HepG2 (cell line): ENCODE measurements at regions not wholly inside any gene's neighbourhood (a gene's known extent, or its start where the extent isn't known, plus 50 kb on each side); places are given as distances from the start of the nearest gene placed in this dataset.

ENCODE experiments used
- ATM ChIP-seq: fragments of 450-650 bp; IDR thresholded peaks from 2 replicates; pipeline ENCODE4 v1.7.1; 2017; ENCODE audit warnings: mild to moderate bottlenecking, borderline replicate concordance
- BCL6 ChIP-seq: IDR thresholded peaks from 2 replicates; pipeline ENCODE4 v1.6.1; 2016; ENCODE audit warnings: missing genetic modification reagents, missing compliant biosample characterization
- CHCHD3 ChIP-seq: sonication (generic); formaldehyde crosslinking; IDR thresholded peaks from 2 replicates; pipeline ENCODE4 v1.8.0; 2022; ENCODE audit warnings: mild to moderate bottlenecking, missing genetic modification reagents, moderate library complexity
- FOXA3 ChIP-seq: IDR thresholded peaks from 2 replicates; pipeline ENCODE4 v1.6.1; 2016; ENCODE audit warnings: missing genetic modification reagents, missing compliant biosample characterization
- FOXO1 ChIP-seq: sonication (generic); formaldehyde crosslinking; IDR thresholded peaks from 2 replicates; pipeline ENCODE4 v1.4.0; 2020; ENCODE audit warnings: missing genetic modification reagents
- MAFK ChIP-seq, 2 experiments: IDR thresholded peaks in 1 of 2; conservative IDR thresholded peaks in 1 of 2; 2 replicates each; pipeline ENCODE4 v1.6.1; 2011; ENCODE audit warnings: improper control_type of control experiment in 2 of 2, low read length in 2 of 2
- MED1 ChIP-seq: sonication (generic); formaldehyde crosslinking; IDR thresholded peaks from 2 replicates; pipeline ENCODE4 v1.4.0; 2020; ENCODE audit warnings: missing genetic modification reagents
- MEF2D ChIP-seq: sonication (generic); formaldehyde crosslinking; IDR thresholded peaks from 2 replicates; pipeline ENCODE4 v1.5.1; 2020; ENCODE audit warnings: mild to moderate bottlenecking, missing genetic modification reagents
- NFYB ChIP-seq: sonication (generic); formaldehyde crosslinking; IDR thresholded peaks from 2 replicates; pipeline ENCODE4 v1.4.0; 2020; ENCODE audit warnings: missing genetic modification reagents
- REXO4 ChIP-seq: sonication (generic); formaldehyde crosslinking; IDR thresholded peaks from 2 replicates; pipeline ENCODE4 v1.8.0; 2022; ENCODE audit warnings: missing genetic modification reagents, mild to moderate bottlenecking, borderline replicate concordance
- RXRB ChIP-seq: IDR thresholded peaks from 2 replicates; pipeline ENCODE4 v1.6.1; 2016; ENCODE audit warnings: borderline replicate concordance, missing genetic modification reagents, missing compliant biosample characterization
- SIX4 ChIP-seq: sonication (generic); formaldehyde crosslinking; IDR thresholded peaks from 2 replicates; pipeline ENCODE4 v1.4.0; 2020; ENCODE audit warnings: missing genetic modification reagents
- SOX5 ChIP-seq: IDR thresholded peaks from 2 replicates; pipeline ENCODE4 v1.6.1; 2016; ENCODE audit warnings: borderline replicate concordance
- TBL1XR1 ChIP-seq: fragments of 150-350 bp; IDR thresholded peaks from 2 replicates; pipeline ENCODE4 v1.6.1; 2014; ENCODE audit warnings: borderline replicate concordance, low read length; ENCODE audit not compliant: partially characterized antibody
- TBX3 ChIP-seq: fragments of 450-650 bp; IDR thresholded peaks from 2 replicates; pipeline ENCODE4 v1.6.1; 2017; ENCODE audit warnings: antibody characterized with exemption, mild to moderate bottlenecking, inconsistent platforms, borderline replicate concordance
- ZKSCAN5 ChIP-seq: sonication (generic); formaldehyde crosslinking; IDR thresholded peaks from 2 replicates; pipeline ENCODE4 v1.5.1; 2020; ENCODE audit warnings: mild to moderate bottlenecking, missing genetic modification reagents
- TF ChIP-seq, protein P1 (sequence below): IDR thresholded peaks from 2 replicates; pipeline ENCODE4 v1.6.1; 2016; ENCODE audit warnings: low read depth, missing genetic modification reagents, missing compliant biosample characterization
- TF ChIP-seq, protein P2 (sequence below): IDR thresholded peaks from 2 replicates; pipeline ENCODE4 v1.4.0; 2020; ENCODE audit warnings: mild to moderate bottlenecking, missing genetic modification reagents
- TF ChIP-seq, protein P3 (sequence below): IDR thresholded peaks from 2 replicates; pipeline ENCODE4 v1.6.1; 2016; ENCODE audit warnings: mild to moderate bottlenecking

DNA sequence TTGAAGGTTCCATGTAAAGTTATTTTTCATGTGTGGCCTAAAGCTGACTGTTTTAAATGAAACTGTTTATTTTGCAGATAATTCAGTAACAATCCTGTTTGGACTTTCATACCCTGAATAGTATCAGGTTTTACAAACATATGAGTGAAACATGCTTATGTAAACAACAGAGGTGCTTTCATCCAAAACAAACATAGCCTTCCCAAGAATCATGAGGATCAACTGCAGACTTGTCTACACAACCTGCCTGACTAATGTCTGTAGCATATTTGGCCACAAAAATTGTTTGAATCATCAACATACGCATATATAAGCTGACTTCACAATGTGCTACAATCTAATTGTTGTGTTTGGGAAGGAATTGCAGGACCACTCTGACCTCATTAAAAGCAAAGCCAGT, 190.4 kb downstream of the DIPK2A start (continued):
- peak; percentile 54; the same call in 1 of the 2 replicates for TF ChIP-seq RXRB (CRISPR knock-in tag)
- peak; percentile 64 for TF ChIP-seq MEF2D
- TF ChIP-seq FOXA3 (CRISPR knock-in tag): peak; percentile 99
- TF ChIP-seq SIX4: peak; percentile 68; the same call in 1 of the 2 replicates
- peak; percentile 69 for TF ChIP-seq TBL1XR1
- TF ChIP-seq FOXO1 (CRISPR knock-in tag): peak; percentile 75; the same call in 1 of the 2 replicates
- 0 out of 4 replicates have a peak, but pooled peaks of 1 of the 2 experiments have one; percentile 3 for TF ChIP-seq MAFK (conservative IDR thresholded peaks at IDR 0.05 in 1 of 2, IDR thresholded peaks at IDR 0.05 in 1 of 2; ENCODE audit: low read length in 2 of 2)
- no peak for TF ChIP-seq CHCHD3
- TF ChIP-seq ZKSCAN5 (CRISPR knock-in tag): no peak
- TF ChIP-seq, protein P1, sequence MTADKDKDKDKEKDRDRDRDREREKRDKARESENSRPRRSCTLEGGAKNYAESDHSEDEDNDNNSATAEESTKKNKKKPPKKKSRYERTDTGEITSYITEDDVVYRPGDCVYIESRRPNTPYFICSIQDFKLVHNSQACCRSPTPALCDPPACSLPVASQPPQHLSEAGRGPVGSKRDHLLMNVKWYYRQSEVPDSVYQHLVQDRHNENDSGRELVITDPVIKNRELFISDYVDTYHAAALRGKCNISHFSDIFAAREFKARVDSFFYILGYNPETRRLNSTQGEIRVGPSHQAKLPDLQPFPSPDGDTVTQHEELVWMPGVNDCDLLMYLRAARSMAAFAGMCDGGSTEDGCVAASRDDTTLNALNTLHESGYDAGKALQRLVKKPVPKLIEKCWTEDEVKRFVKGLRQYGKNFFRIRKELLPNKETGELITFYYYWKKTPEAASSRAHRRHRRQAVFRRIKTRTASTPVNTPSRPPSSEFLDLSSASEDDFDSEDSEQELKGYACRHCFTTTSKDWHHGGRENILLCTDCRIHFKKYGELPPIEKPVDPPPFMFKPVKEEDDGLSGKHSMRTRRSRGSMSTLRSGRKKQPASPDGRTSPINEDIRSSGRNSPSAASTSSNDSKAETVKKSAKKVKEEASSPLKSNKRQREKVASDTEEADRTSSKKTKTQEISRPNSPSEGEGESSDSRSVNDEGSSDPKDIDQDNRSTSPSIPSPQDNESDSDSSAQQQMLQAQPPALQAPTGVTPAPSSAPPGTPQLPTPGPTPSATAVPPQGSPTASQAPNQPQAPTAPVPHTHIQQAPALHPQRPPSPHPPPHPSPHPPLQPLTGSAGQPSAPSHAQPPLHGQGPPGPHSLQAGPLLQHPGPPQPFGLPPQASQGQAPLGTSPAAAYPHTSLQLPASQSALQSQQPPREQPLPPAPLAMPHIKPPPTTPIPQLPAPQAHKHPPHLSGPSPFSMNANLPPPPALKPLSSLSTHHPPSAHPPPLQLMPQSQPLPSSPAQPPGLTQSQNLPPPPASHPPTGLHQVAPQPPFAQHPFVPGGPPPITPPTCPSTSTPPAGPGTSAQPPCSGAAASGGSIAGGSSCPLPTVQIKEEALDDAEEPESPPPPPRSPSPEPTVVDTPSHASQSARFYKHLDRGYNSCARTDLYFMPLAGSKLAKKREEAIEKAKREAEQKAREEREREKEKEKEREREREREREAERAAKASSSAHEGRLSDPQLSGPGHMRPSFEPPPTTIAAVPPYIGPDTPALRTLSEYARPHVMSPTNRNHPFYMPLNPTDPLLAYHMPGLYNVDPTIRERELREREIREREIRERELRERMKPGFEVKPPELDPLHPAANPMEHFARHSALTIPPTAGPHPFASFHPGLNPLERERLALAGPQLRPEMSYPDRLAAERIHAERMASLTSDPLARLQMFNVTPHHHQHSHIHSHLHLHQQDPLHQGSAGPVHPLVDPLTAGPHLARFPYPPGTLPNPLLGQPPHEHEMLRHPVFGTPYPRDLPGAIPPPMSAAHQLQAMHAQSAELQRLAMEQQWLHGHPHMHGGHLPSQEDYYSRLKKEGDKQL (CRISPR knock-in tag): peak; percentile 66; the same call in 1 of the 2 replicates
- peak; percentile 91 for TF ChIP-seq TBX3
- TF ChIP-seq, protein P2, sequence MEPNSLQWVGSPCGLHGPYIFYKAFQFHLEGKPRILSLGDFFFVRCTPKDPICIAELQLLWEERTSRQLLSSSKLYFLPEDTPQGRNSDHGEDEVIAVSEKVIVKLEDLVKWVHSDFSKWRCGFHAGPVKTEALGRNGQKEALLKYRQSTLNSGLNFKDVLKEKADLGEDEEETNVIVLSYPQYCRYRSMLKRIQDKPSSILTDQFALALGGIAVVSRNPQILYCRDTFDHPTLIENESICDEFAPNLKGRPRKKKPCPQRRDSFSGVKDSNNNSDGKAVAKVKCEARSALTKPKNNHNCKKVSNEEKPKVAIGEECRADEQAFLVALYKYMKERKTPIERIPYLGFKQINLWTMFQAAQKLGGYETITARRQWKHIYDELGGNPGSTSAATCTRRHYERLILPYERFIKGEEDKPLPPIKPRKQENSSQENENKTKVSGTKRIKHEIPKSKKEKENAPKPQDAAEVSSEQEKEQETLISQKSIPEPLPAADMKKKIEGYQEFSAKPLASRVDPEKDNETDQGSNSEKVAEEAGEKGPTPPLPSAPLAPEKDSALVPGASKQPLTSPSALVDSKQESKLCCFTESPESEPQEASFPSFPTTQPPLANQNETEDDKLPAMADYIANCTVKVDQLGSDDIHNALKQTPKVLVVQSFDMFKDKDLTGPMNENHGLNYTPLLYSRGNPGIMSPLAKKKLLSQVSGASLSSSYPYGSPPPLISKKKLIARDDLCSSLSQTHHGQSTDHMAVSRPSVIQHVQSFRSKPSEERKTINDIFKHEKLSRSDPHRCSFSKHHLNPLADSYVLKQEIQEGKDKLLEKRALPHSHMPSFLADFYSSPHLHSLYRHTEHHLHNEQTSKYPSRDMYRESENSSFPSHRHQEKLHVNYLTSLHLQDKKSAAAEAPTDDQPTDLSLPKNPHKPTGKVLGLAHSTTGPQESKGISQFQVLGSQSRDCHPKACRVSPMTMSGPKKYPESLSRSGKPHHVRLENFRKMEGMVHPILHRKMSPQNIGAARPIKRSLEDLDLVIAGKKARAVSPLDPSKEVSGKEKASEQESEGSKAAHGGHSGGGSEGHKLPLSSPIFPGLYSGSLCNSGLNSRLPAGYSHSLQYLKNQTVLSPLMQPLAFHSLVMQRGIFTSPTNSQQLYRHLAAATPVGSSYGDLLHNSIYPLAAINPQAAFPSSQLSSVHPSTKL (CRISPR knock-in tag): peak; percentile 93
- TF ChIP-seq BCL6 (CRISPR knock-in tag): peak; percentile 87
- TF ChIP-seq, protein P3, sequence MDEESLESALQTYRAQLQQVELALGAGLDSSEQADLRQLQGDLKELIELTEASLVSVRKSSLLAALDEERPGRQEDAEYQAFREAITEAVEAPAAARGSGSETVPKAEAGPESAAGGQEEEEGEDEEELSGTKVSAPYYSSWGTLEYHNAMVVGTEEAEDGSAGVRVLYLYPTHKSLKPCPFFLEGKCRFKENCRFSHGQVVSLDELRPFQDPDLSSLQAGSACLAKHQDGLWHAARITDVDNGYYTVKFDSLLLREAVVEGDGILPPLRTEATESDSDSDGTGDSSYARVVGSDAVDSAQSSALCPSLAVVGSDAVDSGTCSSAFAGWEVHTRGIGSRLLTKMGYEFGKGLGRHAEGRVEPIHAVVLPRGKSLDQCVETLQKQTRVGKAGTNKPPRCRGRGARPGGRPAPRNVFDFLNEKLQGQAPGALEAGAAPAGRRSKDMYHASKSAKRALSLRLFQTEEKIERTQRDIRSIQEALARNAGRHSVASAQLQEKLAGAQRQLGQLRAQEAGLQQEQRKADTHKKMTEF: peak; percentile 83
- no peak for TF ChIP-seq ATM
- peak; percentile 40; the same call in 1 of the 2 replicates for TF ChIP-seq MED1 (CRISPR knock-in tag)
- TF ChIP-seq SOX5 (CRISPR knock-in tag): peak; percentile 83; the same call in 1 of the 2 replicates
- TF ChIP-seq REXO4: no peak
- TF ChIP-seq NFYB: no peak
